ENCODE measurements at regions not wholly inside any gene's neighbourhood (a gene's known extent, or its start where the extent isn't known, plus 50 kb on each side); places are given as distances from the start of the nearest gene placed in this dataset.

DNA sequence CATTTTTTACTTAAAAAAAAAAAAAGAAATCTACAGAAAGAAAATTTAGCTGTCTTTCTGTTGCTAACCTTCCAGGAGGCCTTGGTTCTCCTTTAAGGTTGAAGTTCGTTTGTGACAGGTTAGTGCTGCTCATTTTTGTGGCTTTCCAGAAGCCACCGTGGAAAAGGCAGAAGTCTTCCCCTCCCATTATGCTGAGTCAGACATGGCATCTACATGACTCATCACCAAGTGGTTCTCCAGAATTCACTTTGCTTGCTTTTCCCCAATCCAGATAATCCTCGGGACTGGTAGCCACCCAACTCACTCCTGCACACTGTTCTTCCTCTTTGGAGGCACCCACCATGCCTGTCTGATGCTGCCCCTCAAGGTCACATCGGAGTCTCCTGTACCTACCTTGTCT lies 228.7 kb downstream of the PIK3C3 start:
- intact Hi-C loops (cut with DNase I): no loop called here
- no peaks in the 10 kb centered on the region for H3K4me1 ChIP-seq (replicated peaks)
- WGBS: 77% methylated on average over 4 of the region's 4 CpGs
- H3K4me3 ChIP-seq: no peak overlapping the region
- no peaks in the 10 kb centered on the region for H3K36me3 ChIP-seq
- no peak for DNase-seq (ENCODE audit: low spot score)
- H3K9me3 ChIP-seq: no peaks in the 10 kb centered on the region
- TF ChIP-seq POLR2A (IDR thresholded peaks at IDR 0.05) (no peak), POLR2AphosphoS5 (IDR thresholded peaks at IDR 0.05) (no peak)
- TF ChIP-seq, protein P1, sequence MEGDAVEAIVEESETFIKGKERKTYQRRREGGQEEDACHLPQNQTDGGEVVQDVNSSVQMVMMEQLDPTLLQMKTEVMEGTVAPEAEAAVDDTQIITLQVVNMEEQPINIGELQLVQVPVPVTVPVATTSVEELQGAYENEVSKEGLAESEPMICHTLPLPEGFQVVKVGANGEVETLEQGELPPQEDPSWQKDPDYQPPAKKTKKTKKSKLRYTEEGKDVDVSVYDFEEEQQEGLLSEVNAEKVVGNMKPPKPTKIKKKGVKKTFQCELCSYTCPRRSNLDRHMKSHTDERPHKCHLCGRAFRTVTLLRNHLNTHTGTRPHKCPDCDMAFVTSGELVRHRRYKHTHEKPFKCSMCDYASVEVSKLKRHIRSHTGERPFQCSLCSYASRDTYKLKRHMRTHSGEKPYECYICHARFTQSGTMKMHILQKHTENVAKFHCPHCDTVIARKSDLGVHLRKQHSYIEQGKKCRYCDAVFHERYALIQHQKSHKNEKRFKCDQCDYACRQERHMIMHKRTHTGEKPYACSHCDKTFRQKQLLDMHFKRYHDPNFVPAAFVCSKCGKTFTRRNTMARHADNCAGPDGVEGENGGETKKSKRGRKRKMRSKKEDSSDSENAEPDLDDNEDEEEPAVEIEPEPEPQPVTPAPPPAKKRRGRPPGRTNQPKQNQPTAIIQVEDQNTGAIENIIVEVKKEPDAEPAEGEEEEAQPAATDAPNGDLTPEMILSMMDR (IDR thresholded peaks at IDR 0.05): no peak
- no peaks in the 10 kb centered on the region for H3K27me3 ChIP-seq (replicated peaks; ENCODE audit: insufficient read depth)
- H3K27ac ChIP-seq: no peak overlapping the region

GRCh38 chr18:42184685-42185477 lies 229.8 kb downstream of the PIK3C3 start:
- TF ChIP-seq POLR2A (IDR thresholded peaks at IDR 0.05) (no peak), POLR2AphosphoS5 (IDR thresholded peaks at IDR 0.05) (no peak)
- TF ChIP-seq, protein P1 (IDR thresholded peaks at IDR 0.05): no peak
- WGBS: 90% methylated on average over 15 of the region's 15 CpGs
- Histone ChIP-seq H3K4me1 (replicated peaks) (no peaks in the 10 kb centered on the region), H3K9me3 (no peaks in the 10 kb centered on the region), H3K27me3 (replicated peaks; ENCODE audit: insufficient read depth) (no peaks in the 10 kb centered on the region), H3K36me3 (no peaks in the 10 kb centered on the region), H3K27ac (no peak overlapping the region), H3K4me3 (no peak overlapping the region)
- DNase-seq (ENCODE audit: low spot score): no peak
- intact Hi-C loops (cut with DNase I): no loop called here

- Histone ChIP-seq H3K9me3 (no peaks in the 10 kb centered on the region), H3K36me3 (no peaks in the 10 kb centered on the region), H3K4me1 (replicated peaks) (no peaks in the 10 kb centered on the region), H3K27me3 (replicated peaks; ENCODE audit: insufficient read depth) (no peaks in the 10 kb centered on the region), H3K4me3 (no peak overlapping the region), H3K27ac (no peak overlapping the region)
- DNase-seq (ENCODE audit: low spot score): no peak
- no peak for TF ChIP-seq POLR2AphosphoS5 (IDR thresholded peaks at IDR 0.05)
- TF ChIP-seq, protein P1 (IDR thresholded peaks at IDR 0.05): no peak
- no peak for TF ChIP-seq POLR2A (IDR thresholded peaks at IDR 0.05)
- intact Hi-C loops (cut with DNase I): no loop called here
Observed at GRCh38 chr18:42185486-42185885, 230.5 kb downstream of the PIK3C3 start.

DNA sequence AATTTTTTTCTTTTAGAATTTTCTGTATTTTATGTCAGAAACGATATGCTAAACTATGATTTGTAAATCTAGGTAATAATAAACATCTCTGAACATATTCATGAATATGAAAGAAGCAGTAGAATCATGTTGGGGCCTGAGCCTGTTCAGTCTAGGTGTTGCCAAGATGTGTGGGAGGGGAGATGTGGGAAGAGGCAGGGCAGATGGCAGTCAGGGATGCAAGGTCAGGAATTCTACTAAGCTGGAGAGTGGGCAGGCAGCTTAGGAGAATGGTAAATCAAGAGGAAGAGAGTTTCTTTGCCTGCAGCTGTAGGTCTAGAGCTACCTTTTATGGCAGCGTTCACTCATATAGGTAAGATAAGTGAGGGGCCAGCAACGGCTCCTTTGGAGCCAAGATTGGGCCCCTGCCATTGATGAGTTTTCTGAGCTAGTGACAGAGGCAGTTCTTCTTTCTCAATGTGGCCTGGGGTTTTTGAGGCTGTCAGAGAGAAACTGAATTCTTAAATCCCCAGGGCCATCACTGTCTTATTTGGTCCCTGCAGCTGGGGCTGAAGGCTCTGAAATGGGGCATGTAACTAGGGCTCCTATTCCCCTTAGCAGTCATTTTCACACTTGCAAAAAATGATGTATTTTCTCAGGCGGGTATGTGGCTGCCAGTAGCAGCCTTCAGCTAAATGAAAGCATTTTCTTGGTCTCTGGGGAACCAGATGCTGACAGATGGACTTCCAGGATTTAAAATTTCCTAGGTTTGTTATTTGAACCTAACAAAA lies 232.8 kb downstream of the PIK3C3 start:
- no peaks in the 10 kb centered on the region for H3K4me1 ChIP-seq (replicated peaks)
- TF ChIP-seq, protein P1 (IDR thresholded peaks at IDR 0.05): no peak
- TF ChIP-seq POLR2A (IDR thresholded peaks at IDR 0.05): no peak
- TF ChIP-seq POLR2AphosphoS5 (IDR thresholded peaks at IDR 0.05): no peak
- H3K36me3 ChIP-seq: no peaks in the 10 kb centered on the region
- intact Hi-C loops (cut with DNase I): no loop called here
- WGBS: 63% methylated on average over 4 of the region's 4 CpGs
- DNase-seq (ENCODE audit: low spot score): no peak
- H3K4me3 ChIP-seq: no peak overlapping the region
- no peaks in the 10 kb centered on the region for H3K9me3 ChIP-seq
- H3K27ac ChIP-seq: no peak overlapping the region
- H3K27me3 ChIP-seq (replicated peaks; ENCODE audit: insufficient read depth): no peaks in the 10 kb centered on the region
